Upper lobe of left lung (tissue), 6 donors: ENCODE measurements at regions not wholly inside any gene's neighbourhood (a gene's known extent, or its start where the extent isn't known, plus 50 kb on each side); places are given as distances from the start of the nearest gene placed in this dataset.

Experiments used
- ATAC-seq, 2 donors: fragments of 200-7000 bp; cut with Tn5 transposase; one replicate each; pipeline ENCODE4 v1.9.1; 2022; ENCODE audit warnings: mild to moderate bottlenecking in 2 of 2, moderate library complexity in 2 of 2; ENCODE audit not compliant: low FRiP score in 2 of 2
- DNase-seq, 2 donors: peaks; one replicate each; pipeline ENCODE4 v3.0.0-alpha.2; 2019 to 2020
- H3K27ac ChIP-seq, 4 donors: fragments of 200-600 bp; sonication (generic); one replicate each; pipeline ENCODE4 v1.5.1; 2016 to 2019
- H3K27me3 ChIP-seq, 4 donors: fragments of 200-600 bp; sonication (generic); one replicate each; pipeline ENCODE4 v1.5.1; 2017 to 2019
- H3K36me3 ChIP-seq, 4 donors: fragments of 200-600 bp; sonication (generic); one replicate each; pipeline ENCODE4 v1.5.1; 2016 to 2019
- H3K4me1 ChIP-seq, 4 donors: fragments of 200-600 bp; sonication (generic); one replicate each; pipeline ENCODE4 v1.5.1; 2018 to 2019
- H3K4me3 ChIP-seq, 4 donors: fragments of 200-600 bp; sonication (generic); one replicate each; pipeline ENCODE4 v1.5.1; 2017 to 2019; ENCODE audit warnings: mild to moderate bottlenecking in 2 of 4, moderate library complexity in 1 of 4
- H3K9me3 ChIP-seq, 4 donors: fragments of 200-600 bp; sonication (generic); one replicate each; pipeline ENCODE4 v1.5.1; 2018 to 2019
- CTCF ChIP-seq, 6 experiments: fragments of 450-650 bp in 4 of 6; fragments of 200-600 bp in 2 of 6; sonication (generic) in 2 of 6; IDR thresholded peaks; one replicate each; pipeline ENCODE4 v1.5.1; 2016 to 2019; ENCODE audit warnings: antibody characterized with exemption in 6 of 6
- EP300 ChIP-seq, 4 donors: sonication (generic); formaldehyde crosslinking; IDR thresholded peaks; one replicate each; pipeline ENCODE4 v1.5.1; 2017; ENCODE audit warnings: antibody characterized with exemption in 4 of 4, control low read depth in 2 of 4
- POLR2A ChIP-seq, 4 donors: fragments of 450-650 bp; IDR thresholded peaks; one replicate each; pipeline ENCODE4 v1.5.1; 2016 to 2017; ENCODE audit warnings: antibody characterized with exemption in 4 of 4, mild to moderate bottlenecking in 2 of 4
- POLR2AphosphoS5 ChIP-seq, 2 donors: sonication (generic); formaldehyde crosslinking; IDR thresholded peaks; one replicate each; pipeline ENCODE4 v1.5.1; 2017; ENCODE audit warnings: antibody characterized with exemption in 2 of 2
- WGBS, 2 donors: methylation state at CpG; one replicate each; pipeline ENCODE4 v1.1.5; 2017 to 2018; 5-methylcytosine and 5-hydroxymethylcytosine counted together
- donor health status: DM: no; HTN: no; CAD: no; lungs with moderate emphysema.
- donor health status: DM: no; HTN: yes; CAD: no; lungs with severe emphysema.

- no peak overlapping the region for H3K27ac ChIP-seq
- H3K4me3 ChIP-seq = no peak overlapping the region
- H3K36me3 ChIP-seq = no peaks in the 10 kb centered on the region
- WGBS, 2 donors = 89 to 91% methylated on average over 7 of the region's 7 CpGs
- peaks cover 0 to 8% (median 4%) of the 10 kb centered on the region in 4 donors for H3K9me3 ChIP-seq
- ATAC-seq (no peak), DNase-seq (no peak)
- TF ChIP-seq EP300 (IDR thresholded peaks at IDR 0.05) (no peak), POLR2A (IDR thresholded peaks at IDR 0.05) (no peak), POLR2AphosphoS5 (IDR thresholded peaks at IDR 0.05) (no peak), CTCF (IDR thresholded peaks at IDR 0.05) (no peak)
- H3K27me3 ChIP-seq = no peaks in the 10 kb centered on the region
- H3K4me1 ChIP-seq = no peaks in the 10 kb centered on the region
Observed at GRCh38 chr10:131673396-131673795, 227.4 kb upstream of the PPP2R2D start.

GRCh38 chr10:131674130-131674529 is 226.7 kb upstream of the PPP2R2D start:
- ATAC-seq (no peak), DNase-seq (no peak)
- Histone ChIP-seq H3K4me1 (no peaks in the 10 kb centered on the region), H3K36me3 (no peaks in the 10 kb centered on the region), H3K27ac (no peak overlapping the region), H3K4me3 (no peak overlapping the region), H3K9me3 (peaks cover 0 to 8% (median 4%) of the 10 kb centered on the region in 4 donors), H3K27me3 (no peaks in the 10 kb centered on the region)
- 94 to 95% methylated on average over 6 to 8 of the region's 9 CpGs for WGBS, 2 donors
- TF ChIP-seq POLR2A (IDR thresholded peaks at IDR 0.05) = no peak
- no peak for TF ChIP-seq CTCF (IDR thresholded peaks at IDR 0.05)
- TF ChIP-seq POLR2AphosphoS5 (IDR thresholded peaks at IDR 0.05) = no peak
- no peak for TF ChIP-seq EP300 (IDR thresholded peaks at IDR 0.05)

GRCh38 chr10:131675104-131675503 is 225.7 kb upstream of the PPP2R2D start:
- no peak for DNase-seq
- Histone ChIP-seq H3K4me3 (no peak overlapping the region), H3K27ac (no peak overlapping the region), H3K4me1 (no peaks in the 10 kb centered on the region), H3K9me3 (peaks cover 0 to 8% (median 4%) of the 10 kb centered on the region in 4 donors), H3K27me3 (no peaks in the 10 kb centered on the region), H3K36me3 (no peaks in the 10 kb centered on the region)
- no peak for TF ChIP-seq POLR2AphosphoS5 (IDR thresholded peaks at IDR 0.05)
- no peak for TF ChIP-seq POLR2A (IDR thresholded peaks at IDR 0.05)
- TF ChIP-seq CTCF (IDR thresholded peaks at IDR 0.05) = no peak
- no peak for TF ChIP-seq EP300 (IDR thresholded peaks at IDR 0.05)
- no peak for ATAC-seq
- WGBS, 2 donors = 82 to 84% methylated on average over 13 of the region's 13 CpGs

- Histone ChIP-seq H3K36me3 (no peaks in the 10 kb centered on the region), H3K4me3 (no peak overlapping the region), H3K27me3 (no peaks in the 10 kb centered on the region), H3K4me1 (no peaks in the 10 kb centered on the region), H3K9me3 (peaks cover 0 to 8% (median 4%) of the 10 kb centered on the region in 4 donors), H3K27ac (no peak overlapping the region)
- ATAC-seq = no peak
- WGBS, 2 donors = 81 to 82% methylated on average over 28 of the region's 28 CpGs
- no peak for DNase-seq
- TF ChIP-seq EP300 (IDR thresholded peaks at IDR 0.05) (no peak), POLR2A (IDR thresholded peaks at IDR 0.05) (no peak), CTCF (IDR thresholded peaks at IDR 0.05) (no peak), POLR2AphosphoS5 (IDR thresholded peaks at IDR 0.05) (no peak)
Observed at GRCh38 chr10:131676046-131676799, 224.6 kb upstream of the PPP2R2D start.
